GM19240 (cell line): ENCODE measurements at regions not wholly inside any gene's neighbourhood (a gene's known extent, or its start where the extent isn't known, plus 50 kb on each side); places are given as distances from the start of the nearest gene placed in this dataset.

Experiments used
- DNase-seq: peaks from one replicate; pipeline ENCODE4 v3.0.0; 2011; ENCODE audit warnings: low spot score; ENCODE audit not compliant: insufficient read length

DNA sequence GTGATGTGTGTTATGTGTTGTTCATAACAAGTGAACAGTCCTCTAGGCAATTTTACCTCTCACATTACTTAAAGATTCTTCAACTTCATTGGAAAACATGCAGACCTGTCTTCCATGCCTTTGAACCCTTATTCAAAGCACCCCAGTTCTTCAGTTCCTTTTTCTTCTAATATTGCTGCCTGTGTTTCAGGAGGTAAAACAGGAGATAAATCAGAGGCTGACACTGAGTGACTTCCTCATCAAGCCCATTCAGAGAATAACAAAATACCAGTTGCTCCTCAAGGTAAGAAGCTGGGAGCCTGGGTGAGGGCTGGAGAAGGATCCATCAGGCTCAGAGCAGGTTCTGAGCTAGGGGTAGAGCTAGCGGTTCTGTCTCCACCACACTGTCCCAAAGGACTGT, 71.1 kb upstream of the UMPS start:
- DNase-seq: no peak

DNA sequence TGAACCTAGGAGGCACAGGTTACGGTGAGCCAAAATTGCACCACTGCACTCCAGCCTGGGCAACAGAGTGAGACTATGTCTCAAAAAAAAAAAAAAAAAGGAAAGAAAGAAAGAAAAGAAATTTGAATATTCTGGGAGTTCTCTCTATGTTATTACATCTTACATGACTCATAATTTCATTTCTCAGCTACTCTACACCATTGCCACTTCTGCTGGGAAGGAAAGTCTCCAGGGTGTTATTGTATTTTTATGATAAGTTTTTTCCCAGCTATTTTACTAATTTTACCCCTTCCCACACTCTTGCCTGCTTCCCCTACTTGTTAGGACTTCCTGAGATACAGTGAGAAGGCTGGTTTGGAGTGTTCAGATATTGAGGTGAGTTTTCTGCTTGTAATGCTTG, 69.7 kb upstream of the UMPS start:
- DNase-seq: no peak

DNA sequence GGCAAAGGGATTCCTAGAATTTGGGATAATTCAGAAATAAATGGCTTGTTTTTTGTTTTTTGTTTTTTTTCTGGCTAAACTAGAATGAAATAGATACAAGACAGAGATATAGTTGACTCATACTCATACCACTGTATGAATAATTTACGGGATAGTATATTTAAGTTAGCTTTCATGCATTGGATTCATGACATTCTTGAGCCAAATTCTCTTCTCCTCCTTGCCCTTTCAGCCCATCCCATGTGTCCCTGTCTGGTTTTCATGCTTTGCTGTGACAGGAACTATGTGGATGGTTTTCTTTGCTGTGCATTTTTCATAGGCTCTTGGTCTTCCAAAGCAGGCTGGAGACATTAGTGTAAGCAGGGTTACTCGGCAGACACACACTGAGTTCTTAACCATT, 66.6 kb upstream of the UMPS start:
- DNase-seq: no peak

DNA sequence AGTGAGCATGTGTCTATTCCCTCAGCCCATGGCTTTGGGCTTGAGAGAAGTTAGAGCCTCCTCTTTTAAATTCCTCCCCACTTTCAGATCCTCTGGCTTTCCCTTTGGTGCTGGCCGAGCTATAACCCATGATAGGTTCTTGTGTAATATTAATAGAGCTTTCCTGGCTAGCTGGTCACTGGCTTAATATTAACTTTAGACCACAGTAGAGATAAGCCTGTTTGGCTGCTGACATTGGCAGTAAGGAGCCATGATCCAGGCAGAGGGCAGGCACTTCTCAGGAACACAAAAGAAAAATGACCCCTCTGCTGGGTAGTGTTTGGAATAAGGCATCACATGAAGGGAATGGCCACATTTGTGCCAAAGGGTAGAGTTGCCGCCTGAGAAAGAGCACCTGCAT, 65.4 kb upstream of the UMPS start:
- DNase-seq: no peak

DNA sequence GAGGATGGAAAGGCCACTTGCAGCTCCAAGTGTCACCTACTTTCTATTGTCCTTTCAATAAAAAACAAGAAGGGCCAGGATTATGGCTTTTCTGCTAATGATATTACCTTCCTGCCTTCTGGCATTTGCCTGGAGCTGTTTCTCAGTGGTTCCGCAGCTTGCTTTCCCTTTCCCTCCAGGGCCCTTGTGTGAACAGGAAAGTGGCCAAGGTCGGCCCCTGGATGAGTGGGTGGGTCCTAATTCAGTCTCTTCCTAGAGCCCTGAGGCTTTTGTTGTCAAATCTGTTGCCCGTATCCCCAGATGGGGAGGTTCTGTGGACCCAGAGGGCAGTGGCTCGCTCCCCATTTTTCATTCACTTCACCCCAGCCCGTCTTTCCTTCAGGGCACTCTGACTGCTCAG, 64.2 kb upstream of the UMPS start:
- DNase-seq: no peak

DNA sequence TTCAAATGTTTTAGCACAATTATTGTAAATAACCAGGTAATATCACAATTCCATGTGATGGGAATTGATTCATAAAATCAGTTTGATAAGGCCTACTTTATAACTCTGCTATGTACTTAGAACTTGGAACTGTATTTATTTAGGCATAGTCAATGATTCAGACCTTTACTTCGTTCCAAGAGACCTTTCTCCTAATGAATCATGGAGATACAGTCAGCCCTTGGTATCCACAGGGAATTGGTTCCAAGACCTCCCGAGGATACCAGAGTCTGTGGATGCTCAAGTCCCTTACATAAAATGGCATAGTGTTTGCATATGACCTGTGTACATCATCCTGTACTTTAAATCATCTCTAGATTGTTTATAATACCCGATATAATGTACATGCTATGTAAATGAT, 60.8 kb upstream of the UMPS start:
- DNase-seq: no peak

DNA sequence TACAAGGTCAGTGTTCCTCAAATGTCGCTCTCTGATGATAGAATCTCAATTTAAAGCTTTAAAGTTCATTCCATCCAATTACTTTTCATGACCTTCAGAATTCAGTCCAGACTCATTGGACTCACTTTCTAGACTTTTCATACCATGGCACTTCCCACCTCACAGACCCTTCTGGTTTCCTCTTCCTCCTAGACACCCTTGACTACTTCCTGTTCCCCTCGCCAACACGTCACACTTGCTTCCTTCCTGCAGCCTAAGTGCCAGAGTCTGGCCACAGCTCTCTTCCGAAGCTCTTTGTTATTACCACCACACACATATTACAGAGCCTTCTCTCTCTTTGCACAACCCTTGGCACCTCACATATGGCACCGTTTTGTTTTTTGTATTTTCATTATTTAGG, 59.1 kb upstream of the UMPS start:
- no peak for DNase-seq

DNA sequence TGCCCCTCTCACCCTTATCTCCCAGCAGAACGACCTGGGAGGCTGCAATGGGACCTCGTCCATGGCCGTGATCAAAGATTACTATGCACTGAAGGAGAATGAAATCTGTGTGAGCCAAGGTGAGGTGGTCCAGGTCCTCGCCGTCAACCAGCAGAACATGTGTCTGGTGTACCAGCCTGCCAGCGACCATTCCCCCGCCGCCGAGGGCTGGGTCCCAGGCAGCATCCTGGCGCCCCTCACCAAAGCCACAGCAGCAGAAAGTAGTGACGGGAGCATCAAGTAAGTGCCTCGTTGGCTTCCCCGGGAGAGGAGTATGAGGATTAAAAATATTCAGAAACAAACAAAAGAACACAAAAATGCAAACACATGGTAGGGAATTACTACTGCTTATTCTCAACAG, 55.9 kb upstream of the UMPS start:
- DNase-seq: no peak

DNA sequence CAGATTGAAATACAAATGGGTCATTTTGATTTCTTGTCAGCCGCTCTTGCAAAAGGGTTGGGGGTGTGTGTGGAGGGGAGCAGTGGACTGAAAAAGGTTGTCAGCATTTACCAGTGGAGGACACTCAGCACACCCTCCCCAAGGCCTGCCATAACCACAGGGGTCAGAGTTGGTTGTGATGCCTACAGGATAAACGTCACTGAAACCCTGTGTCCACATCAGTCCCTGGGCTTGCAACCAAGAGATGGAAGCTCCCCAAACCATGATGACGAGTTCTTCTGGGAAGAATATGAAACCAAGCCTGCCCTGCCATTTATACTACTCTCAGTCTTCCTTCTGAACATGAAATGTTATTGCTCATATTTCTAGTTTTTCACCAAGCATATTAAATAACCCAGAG, 54.0 kb upstream of the UMPS start:
- DNase-seq: no peak

DNA sequence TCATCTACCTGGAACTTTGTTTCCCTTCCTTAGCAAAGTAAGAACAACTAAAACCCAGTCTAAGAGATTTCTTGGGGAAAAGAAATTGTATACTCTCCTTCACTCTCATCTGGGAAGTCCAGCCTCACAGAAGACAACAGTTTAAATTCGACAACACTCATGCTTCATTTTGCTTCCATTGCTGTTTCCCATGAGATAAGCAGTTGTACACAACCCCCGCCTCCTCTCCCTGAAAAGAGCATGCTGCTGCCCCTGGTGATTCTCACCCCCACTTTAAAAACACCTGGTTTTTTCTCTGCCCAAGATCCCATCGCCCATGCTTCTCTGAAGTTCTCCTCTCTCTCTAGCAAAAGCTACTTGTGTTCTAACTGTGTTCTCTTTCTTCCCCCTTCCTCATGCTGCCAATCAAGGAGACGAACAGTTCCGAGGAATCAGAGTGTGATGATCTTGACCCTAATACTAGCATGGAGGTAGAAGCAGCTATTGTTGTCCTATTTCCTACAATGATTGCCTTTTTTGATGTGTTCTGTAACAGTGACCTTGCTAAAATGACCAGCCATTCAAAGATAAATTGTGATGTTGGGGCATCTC, 51.1 kb upstream of the UMPS start:
- DNase-seq: no peak
